ENCODE measurements at regions not wholly inside any gene's neighbourhood (a gene's known extent, or its start where the extent isn't known, plus 50 kb on each side); places are given as distances from the start of the nearest gene placed in this dataset.

GRCh38 chr2:120461092-120461491 is 115.2 kb downstream of the INHBB start:
- no peak for DNase-seq

DNA sequence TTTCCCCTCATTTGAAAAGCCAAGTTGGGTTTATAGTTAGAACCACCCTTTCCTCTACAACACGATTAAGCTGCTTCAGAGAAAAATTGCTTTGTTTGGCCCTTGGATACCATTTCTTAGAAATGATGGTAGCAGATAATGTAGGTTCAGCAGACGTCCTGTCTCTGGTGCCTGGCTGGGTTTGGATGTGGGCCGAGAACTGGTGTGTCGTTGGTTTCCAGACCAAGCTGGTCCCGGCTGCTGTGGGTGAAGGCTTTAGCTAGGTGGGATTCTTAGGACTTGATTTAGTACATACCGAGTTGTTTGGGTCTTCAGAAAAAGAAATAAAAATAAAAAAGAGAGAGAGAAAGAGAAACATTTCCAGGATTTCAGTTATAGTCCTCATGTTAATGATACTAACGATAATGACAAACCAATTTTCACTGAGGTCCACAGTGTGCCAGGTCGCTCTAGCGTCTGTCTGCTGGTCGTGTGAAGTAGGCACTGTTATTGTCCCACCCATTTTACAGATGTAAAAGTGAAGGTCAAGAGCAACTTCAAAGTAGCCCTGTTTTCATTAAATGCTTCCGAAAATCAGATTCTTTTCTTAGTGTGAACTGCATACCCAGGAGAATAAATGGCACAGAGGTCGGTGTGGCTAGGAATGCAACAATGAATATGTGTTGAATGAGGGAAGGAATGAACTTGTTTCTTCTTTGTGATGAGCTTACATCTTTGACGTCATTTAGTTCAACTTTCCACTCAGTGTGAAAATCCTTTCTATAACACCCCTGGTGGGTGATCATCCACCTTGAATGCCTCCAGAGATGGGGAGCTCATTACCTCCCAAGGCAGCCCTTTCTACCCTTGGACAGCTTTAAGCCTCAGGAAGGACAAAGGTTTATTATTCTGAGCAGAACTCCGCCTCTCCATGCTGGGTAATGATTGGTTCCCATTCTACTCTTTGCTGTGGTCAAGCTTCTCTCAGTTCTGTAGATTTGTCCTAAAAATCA is 115.9 kb downstream of the INHBB start:
- no peak for DNase-seq

DNA sequence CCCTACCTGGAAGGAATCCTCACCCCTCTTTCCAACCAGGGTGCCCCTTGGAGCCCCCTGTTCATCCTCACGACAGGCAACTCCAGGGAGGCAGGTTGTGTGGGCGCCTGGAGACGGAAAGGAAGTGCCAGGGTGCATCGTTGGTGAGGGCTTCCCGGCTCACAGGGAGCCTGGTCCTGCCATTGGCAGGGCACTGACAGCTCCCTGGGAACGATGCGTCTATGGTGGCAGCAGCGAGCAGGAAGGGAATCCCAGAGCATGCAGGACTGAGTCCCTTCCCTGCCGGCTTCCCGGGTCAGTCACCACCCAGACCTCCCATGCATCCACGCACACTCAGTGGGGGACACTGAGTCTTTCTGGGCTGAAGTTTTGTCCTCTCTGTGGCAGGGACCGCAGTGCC is 117.6 kb downstream of the INHBB start:
- DNase-seq = no peak

GRCh38 chr2:120463996-120464395 is 118.1 kb downstream of the INHBB start:
- DNase-seq = no peak

DNA sequence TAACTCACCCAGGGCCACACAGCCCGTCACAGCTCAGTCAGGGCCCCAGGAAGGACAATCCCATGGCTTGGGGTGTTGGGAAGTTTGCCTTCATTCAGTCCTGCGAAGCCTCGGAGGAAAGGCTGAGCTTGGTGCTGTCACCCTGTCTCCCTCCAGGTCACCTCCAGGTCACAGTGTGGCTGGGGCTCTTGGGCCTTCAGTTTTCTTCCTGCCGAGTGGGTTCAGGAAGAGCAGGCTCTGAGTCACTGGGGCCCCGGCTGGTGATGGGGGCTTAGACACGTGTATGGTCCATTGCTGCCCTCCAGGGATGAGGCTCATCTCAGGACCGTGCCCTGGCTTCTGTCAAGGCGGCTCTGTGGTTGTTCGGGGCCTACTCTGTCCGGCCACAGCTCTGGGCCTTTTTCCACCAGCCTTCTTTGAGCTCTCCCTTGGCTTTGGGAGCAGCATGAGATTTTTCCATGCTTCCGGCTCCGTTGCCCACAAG is 118.6 kb downstream of the INHBB start:
- DNase-seq = no peak

GRCh38 chr2:120465012-120465700 is 119.2 kb downstream of the INHBB start:
- no peak for DNase-seq

DNA sequence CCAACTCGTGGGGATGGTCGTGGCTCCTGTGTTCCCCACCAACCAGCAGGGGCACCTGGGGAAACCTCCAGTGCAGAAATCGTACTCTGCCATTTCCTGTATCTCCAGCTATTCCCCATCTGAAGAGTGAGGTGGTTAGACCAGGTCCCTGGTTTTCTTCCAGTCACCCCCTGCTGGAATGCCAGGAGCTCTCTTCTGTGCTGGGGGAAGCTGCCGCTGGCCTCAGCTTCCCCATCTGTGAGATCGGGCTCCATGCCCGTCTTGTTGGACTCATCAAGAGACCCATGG is 119.7 kb downstream of the INHBB start:
- no peak for DNase-seq

DNA sequence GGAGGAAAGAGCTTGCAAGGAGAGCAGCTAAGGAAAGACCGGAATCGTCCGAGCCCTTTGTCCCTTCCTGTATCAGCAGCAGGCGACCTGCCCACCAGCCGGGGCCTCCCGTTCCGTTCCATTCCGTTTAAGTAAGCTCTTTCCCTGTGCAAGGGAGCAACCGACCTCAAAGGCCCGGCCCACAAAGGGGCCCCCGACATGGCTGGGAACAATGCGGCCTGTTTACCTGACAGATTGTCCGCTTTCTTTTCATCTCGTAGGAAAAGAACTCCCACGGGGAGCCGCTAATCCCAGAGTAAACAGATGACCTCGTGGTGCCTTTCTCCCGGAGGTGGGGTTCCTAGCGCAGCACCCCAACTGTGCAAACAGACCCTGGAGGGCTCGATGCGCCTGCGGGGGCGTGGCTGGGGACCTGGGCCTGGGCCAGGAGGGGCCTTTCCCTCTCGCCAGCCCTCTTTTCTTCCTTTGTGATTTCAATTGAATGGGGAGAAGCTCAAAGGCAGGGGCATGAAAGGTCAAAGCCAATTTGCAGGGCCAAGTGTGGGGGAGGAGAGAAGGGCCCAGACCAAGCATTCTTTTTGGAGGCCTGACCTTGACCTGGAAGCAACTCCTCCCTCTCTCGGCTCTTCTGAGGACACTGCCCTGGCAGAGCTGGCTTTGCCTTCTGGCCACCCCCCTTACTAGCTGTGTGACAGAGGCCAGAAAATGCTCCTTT is 120.2 kb downstream of the INHBB start:
- no peak for DNase-seq

DNA sequence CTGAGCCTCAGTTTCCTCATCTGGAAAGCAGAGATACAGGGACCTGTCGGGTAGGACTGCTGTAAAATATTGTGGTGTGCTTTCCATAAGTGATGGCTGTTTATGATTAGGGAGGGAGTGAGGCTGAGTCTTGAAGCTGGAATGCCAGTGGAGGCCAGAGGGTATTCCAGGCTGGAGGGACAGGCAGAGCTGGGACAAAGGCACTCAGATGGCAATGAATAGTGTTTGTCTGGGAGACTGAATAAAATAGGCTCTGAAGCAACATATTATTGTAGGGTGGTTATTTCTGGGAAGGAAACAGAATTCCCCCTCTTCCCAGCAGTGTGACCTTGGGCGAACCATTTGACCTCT is 120.7 kb downstream of the INHBB start:
- no peak for DNase-seq

GRCh38 chr2:120468136-120468535 is 122.2 kb downstream of the INHBB start:
- DNase-seq = no peak

- DNase-seq = no peak
These were observed 123.5 kb downstream of the INHBB start for GRCh38 chr2:120469426-120469825.

DNA sequence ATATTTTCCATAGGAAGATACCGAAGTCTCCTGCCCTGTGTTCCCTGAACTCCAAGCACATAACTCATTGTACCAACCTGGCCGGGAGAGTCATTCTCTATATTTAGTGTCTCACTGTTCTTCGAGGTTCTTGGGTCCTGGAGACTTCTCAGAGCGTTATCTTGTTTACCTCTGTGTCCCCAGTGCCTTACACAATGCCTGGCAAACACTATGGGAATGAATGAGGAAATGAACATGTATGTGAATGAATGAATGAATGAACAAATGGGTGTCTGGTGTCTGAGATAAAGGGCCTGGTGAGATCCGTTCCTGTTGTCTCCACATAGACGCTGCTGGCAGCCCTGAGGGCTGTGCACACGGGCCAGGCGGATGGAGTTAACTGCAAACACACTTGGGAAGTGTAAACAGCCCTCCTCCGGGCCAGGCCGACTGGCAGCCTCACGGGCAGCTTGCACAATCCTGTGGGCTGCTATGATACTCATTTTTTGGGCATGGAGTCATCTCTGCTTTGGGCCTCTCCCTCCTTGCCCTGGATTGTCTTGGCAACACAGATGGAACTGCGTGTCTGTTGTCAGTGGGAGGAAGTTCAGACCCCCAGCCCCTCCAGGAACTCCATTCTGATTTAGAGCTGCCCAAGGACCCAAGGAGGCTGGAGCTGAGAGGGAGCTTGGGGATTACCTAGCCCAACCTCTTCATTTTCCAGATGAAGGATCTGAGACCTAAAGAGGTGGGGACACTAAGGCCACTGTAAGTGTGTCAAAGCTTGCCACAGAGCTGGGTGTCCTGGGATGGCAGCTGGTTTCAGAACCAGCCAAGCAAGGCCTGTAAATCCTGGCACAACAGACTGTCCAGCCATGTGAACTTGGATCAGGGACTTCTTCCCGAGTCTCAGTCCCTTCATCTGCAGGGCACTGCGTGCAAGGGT is 124.4 kb downstream of the INHBB start:
- no peak for DNase-seq

DNA sequence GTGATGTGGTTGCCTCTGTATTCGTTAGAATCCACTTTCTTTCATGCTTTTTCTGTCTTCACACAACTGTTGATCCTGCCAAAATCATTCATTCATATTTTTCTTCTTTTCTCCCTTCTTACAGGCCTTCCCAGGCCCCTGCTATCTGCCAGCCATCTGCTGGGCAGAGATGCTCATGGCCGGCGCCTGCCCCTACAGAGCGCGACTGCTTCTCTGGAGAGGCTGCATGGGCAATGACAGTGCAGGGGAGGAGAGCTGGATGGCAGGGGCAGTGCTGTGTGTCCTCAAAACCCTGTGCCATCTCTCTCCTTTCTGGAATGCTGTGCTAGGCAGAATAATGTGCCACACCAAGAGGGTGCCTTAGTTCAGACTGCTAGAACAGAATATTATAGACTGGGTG is 125.2 kb downstream of the INHBB start:
- no peak for DNase-seq

DNA sequence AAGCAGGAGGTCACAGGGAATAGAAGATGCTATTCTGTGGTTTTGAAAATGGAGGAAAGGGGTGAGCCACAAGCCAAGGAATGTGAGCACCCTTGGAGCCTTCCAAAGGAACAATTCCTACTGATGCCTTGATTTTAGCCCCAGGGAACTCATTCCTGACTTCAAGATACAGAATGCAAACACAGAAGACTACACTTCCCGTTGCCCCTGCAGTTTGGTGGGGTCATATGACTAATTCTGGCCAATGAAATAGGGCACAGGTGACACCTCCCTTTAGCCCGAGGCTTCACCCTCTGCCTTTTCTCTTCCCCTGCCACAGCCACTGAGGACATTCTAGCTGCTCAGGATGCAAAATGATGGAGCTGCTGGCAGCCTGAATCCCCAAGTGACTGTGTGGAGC is 126.1 kb downstream of the INHBB start:
- DNase-seq = no peak

DNA sequence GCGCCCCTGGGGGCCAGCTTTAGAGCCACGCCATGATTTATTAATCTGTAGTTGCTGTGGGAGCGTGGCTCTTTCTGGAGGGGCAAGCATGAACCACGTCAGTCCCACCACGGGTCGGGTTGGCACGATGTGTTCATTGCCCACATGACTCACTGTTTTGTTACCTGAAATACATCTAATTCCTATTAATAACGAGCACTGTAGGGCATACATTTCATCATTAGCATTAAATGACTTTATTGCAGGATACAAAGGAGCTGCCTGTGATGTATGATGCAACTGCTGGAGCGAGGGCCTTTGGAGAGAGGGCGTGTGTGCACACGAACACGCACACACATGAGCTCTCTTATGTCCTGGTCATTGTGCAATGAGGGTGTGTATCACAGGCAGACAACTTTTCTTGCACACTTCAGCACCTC is 127.0 kb downstream of the INHBB start:
- DNase-seq = no peak

GRCh38 chr2:120473522-120474271 is 127.8 kb downstream of the INHBB start:
- no peak for DNase-seq

DNA sequence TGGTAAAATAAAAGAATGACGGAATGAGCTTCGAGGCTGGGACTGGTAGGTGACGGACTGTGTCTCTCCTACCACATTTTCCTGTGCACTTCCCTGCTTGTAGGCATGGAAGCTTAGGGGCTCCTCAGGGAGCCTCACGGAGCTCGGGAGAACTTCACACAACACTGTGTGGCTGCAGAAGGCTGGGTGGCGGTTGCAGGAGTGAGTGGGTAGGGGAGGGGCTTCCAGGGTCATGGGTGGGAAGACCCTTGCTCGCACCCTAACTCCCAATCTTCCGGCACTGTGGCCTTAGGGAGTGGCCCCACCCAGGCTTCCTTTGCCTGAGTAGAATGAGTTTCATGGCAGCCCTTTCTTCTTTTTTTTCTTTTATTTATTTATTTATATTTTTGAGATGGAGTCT is 128.6 kb downstream of the INHBB start:
- no peak for DNase-seq

DNA sequence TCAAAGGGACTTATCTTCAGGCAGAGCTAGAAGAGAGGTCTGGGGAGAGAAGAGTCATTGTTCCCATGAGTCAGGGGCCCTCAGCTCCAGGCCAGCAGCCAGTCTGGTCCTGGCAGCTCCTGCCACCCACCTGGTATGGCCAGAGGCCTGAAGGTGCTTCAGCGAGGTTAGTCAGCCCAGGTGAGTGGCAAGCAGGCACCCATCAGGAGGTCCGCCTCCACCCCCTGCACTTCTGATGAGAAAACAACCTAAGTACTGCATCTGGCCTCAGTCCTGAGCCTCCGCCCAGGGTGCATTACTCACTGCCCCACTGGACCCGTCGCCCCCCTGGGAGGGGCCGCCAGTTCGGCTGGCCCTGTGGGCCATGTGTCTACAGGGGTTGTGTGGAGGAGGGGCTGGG is 130.2 kb downstream of the INHBB start:
- DNase-seq = no peak

GRCh38 chr2:120477198-120477597 is 131.3 kb downstream of the INHBB start:
- DNase-seq = no peak

GRCh38 chr2:120477831-120478481 is 132.0 kb downstream of the INHBB start:
- DNase-seq = no peak

DNA sequence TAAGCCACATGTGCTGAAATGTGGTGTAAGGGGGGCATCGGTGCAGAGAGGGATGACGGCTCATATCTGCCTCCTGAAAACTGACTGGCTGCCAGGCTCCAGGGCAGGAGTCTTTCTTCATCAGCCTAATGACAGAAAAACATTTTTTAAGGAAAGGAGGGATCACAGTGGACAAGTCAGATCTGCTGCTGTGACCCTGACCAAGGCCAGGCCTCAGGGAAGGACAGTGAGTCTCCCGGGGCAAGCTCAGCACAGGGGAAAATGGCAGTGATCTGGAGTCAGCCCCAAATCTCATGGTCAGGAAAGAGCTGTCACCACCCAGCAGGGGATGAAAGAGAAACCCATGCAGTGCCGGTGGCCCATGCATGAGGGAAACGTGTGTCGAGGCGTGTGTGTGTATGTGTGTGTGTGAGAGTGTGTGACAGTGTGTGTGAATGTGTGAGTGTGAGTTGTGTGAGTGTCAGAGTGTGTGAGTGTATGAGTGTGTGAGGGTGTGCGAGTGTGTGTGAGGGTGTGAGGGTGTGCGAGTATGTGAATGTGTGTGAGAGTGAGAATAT is 134.5 kb downstream of the INHBB start:
- no peak for DNase-seq

All from T-helper 9 cell (primary cell).